ENCODE measurements at regions not wholly inside any gene's neighbourhood (a gene's known extent, or its start where the extent isn't known, plus 50 kb on each side); places are given as distances from the start of the nearest gene placed in this dataset.

- TF ChIP-seq, protein P1, sequence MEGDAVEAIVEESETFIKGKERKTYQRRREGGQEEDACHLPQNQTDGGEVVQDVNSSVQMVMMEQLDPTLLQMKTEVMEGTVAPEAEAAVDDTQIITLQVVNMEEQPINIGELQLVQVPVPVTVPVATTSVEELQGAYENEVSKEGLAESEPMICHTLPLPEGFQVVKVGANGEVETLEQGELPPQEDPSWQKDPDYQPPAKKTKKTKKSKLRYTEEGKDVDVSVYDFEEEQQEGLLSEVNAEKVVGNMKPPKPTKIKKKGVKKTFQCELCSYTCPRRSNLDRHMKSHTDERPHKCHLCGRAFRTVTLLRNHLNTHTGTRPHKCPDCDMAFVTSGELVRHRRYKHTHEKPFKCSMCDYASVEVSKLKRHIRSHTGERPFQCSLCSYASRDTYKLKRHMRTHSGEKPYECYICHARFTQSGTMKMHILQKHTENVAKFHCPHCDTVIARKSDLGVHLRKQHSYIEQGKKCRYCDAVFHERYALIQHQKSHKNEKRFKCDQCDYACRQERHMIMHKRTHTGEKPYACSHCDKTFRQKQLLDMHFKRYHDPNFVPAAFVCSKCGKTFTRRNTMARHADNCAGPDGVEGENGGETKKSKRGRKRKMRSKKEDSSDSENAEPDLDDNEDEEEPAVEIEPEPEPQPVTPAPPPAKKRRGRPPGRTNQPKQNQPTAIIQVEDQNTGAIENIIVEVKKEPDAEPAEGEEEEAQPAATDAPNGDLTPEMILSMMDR (IDR thresholded peaks at IDR 0.05): no peak
- no peak for TF ChIP-seq POLR2A (IDR thresholded peaks at IDR 0.05)
These were observed 339.0 kb downstream of the TMEM114 start for GRCh38 chr16:8251298-8251697.
